ENCODE measurements at regions not wholly inside any gene's neighbourhood (a gene's known extent, or its start where the extent isn't known, plus 50 kb on each side); places are given as distances from the start of the nearest gene placed in this dataset.
"Not testable (repeated sequence)": the region's sequence is repeated elsewhere in the genome, so short reads cannot be mapped to it uniquely, and the experiment has no call there.

GRCh38 chr6:137657351-137657911, 163.2 kb upstream of the OLIG3 start:
- no peak for DNase-seq

- DNase-seq = no peak
These were observed 164.1 kb upstream of the OLIG3 start for GRCh38 chr6:137658287-137658686.

- no peak for DNase-seq
These were observed 165.7 kb upstream of the OLIG3 start for GRCh38 chr6:137659871-137660270.

- DNase-seq = no peak
These were observed 166.1 kb upstream of the OLIG3 start for GRCh38 chr6:137660296-137660731.

GRCh38 chr6:137661601-137662000, 167.4 kb upstream of the OLIG3 start:
- DNase-seq = no peak

GRCh38 chr6:137664183-137664582, 170.0 kb upstream of the OLIG3 start:
- DNase-seq = no peak

GRCh38 chr6:137665342-137665934, 171.2 kb upstream of the OLIG3 start:
- DNase-seq = no peak

- no peak for DNase-seq
These were observed 172.1 kb upstream of the OLIG3 start for GRCh38 chr6:137666202-137666774.

GRCh38 chr6:137673603-137674002, 179.4 kb upstream of the OLIG3 start:
- DNase-seq = no peak

GRCh38 chr6:137676888-137677287, 182.7 kb upstream of the OLIG3 start:
- DNase-seq = no peak

- DNase-seq = no peak
These were observed 183.5 kb upstream of the OLIG3 start for GRCh38 chr6:137677709-137678108.

GRCh38 chr6:137678451-137678850, 184.3 kb upstream of the OLIG3 start:
- no peak for DNase-seq

GRCh38 chr6:137680705-137681346, 186.2 kb upstream of the TNFAIP3 start:
- no peak for DNase-seq

- no peak for DNase-seq
These were observed 185.5 kb upstream of the TNFAIP3 start for GRCh38 chr6:137681445-137682009.

GRCh38 chr6:137682658-137683057, 184.4 kb upstream of the TNFAIP3 start:
- not testable (repeated sequence) for DNase-seq

GRCh38 chr6:137683916-137684315, 183.1 kb upstream of the TNFAIP3 start:
- no peak for DNase-seq

- DNase-seq = no peak
These were observed 181.2 kb upstream of the TNFAIP3 start for GRCh38 chr6:137685798-137686375.

GRCh38 chr6:137687818-137688217, 179.2 kb upstream of the TNFAIP3 start:
- no peak for DNase-seq

GRCh38 chr6:137688230-137688971, 178.7 kb upstream of the TNFAIP3 start:
- no peak for DNase-seq

- DNase-seq = no peak
These were observed 177.7 kb upstream of the TNFAIP3 start for GRCh38 chr6:137689377-137689776.

GRCh38 chr6:137690034-137690433, 177.0 kb upstream of the TNFAIP3 start:
- no peak for DNase-seq

- DNase-seq = no peak
These were observed 176.3 kb upstream of the TNFAIP3 start for GRCh38 chr6:137690721-137691120.

GRCh38 chr6:137692308-137692707, 174.8 kb upstream of the TNFAIP3 start:
- DNase-seq = no peak
